GM13976 (cell line): ENCODE measurements at regions not wholly inside any gene's neighbourhood (a gene's known extent, or its start where the extent isn't known, plus 50 kb on each side); places are given as distances from the start of the nearest gene placed in this dataset.

Experiments used
- DNase-seq: peaks from one replicate; pipeline ENCODE4 v3.0.0; 2012; ENCODE audit warnings: low spot score
- in situ Hi-C: fragments of 300-500 bp; cut with MboI; formaldehyde crosslinking; loops from one replicate; pipeline ENCODE4 v1.12.0; 2022; ENCODE audit warnings: low sequenced_read_pairs, mixed read lengths, inconsistent platforms; ENCODE audit not compliant: unreplicated experiment
- TF ChIP-seq, protein P1 (sequence below): IDR thresholded peaks from 2 replicates; pipeline ENCODE4 v1.5.1; 2012; ENCODE audit warnings: borderline replicate concordance, mild to moderate bottlenecking; ENCODE audit not compliant: insufficient read depth; ENCODE audit errors: extremely low read depth, missing control alignments, control extremely low read depth

- TF ChIP-seq, protein P1, sequence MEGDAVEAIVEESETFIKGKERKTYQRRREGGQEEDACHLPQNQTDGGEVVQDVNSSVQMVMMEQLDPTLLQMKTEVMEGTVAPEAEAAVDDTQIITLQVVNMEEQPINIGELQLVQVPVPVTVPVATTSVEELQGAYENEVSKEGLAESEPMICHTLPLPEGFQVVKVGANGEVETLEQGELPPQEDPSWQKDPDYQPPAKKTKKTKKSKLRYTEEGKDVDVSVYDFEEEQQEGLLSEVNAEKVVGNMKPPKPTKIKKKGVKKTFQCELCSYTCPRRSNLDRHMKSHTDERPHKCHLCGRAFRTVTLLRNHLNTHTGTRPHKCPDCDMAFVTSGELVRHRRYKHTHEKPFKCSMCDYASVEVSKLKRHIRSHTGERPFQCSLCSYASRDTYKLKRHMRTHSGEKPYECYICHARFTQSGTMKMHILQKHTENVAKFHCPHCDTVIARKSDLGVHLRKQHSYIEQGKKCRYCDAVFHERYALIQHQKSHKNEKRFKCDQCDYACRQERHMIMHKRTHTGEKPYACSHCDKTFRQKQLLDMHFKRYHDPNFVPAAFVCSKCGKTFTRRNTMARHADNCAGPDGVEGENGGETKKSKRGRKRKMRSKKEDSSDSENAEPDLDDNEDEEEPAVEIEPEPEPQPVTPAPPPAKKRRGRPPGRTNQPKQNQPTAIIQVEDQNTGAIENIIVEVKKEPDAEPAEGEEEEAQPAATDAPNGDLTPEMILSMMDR, result no peak
- no peak for DNase-seq
- in situ Hi-C loops, result no loop called here
These were observed 627.2 kb downstream of the ZIC1 start for GRCh38 chr3:148036331-148036876.

GRCh38 chr3:148042663-148043445, 633.7 kb downstream of the ZIC1 start:
- DNase-seq, result no peak
- in situ Hi-C loops, result no loop called here
- TF ChIP-seq, protein P1, result no peak

- DNase-seq, result no peak
- in situ Hi-C loops, result no loop called here
- TF ChIP-seq, protein P1, result no peak
These were observed 635.0 kb downstream of the ZIC1 start for GRCh38 chr3:148044151-148044550.

GRCh38 chr3:148054999-148055398, 642.7 kb upstream of the AGTR1 start:
- TF ChIP-seq, protein P1, result no peak
- no peak for DNase-seq
- in situ Hi-C loops, result no loop called here

GRCh38 chr3:148062590-148062989, 635.1 kb upstream of the AGTR1 start:
- TF ChIP-seq, protein P1, result no peak
- DNase-seq, result no peak
- in situ Hi-C loops, result no loop called here

- TF ChIP-seq, protein P1, result no peak
- in situ Hi-C loops, result no loop called here
- DNase-seq, result no peak
These were observed 630.9 kb upstream of the AGTR1 start for GRCh38 chr3:148066802-148067201.

DNA sequence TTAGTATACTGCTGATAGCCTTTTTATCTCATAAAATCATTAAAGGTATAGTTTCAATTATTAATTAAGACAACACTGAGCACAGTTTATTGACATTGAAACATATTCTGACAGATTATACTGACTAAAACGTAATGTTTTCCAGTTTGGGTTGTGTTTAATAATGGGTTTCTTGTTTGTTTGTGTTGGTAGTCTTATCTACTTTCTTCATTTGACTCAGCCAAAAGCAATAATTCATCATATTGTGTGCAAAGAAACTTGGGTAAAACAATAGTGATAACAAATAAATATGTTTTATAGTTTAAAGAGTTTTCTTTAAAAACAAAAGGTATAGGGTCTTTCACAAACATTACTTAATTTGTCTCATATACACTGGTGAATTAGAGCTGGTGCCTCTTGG, 629.2 kb upstream of the AGTR1 start:
- TF ChIP-seq, protein P1, result no peak

More for the DNA sequence above, 629.2 kb upstream of the AGTR1 start:
- DNase-seq, result no peak
- in situ Hi-C loops, result no loop called here
